Breast epithelium (tissue), 3 donors: ENCODE measurements at regions not wholly inside any gene's neighbourhood (a gene's known extent, or its start where the extent isn't known, plus 50 kb on each side); places are given as distances from the start of the nearest gene placed in this dataset.

Experiments
- CTCF ChIP-seq, 3 donors: fragments of 450-650 bp; IDR thresholded peaks; one replicate each; pipeline ENCODE4 v1.5.1; 2016 to 2017; ENCODE audit warnings: antibody characterized with exemption in 3 of 3, mild to moderate bottlenecking in 3 of 3, moderate library complexity in 3 of 3
- POLR2A ChIP-seq: fragments of 450-650 bp; IDR thresholded peaks from one replicate; pipeline ENCODE4 v1.6.1; 2016; ENCODE audit warnings: antibody characterized with exemption, mild to moderate bottlenecking, moderate library complexity
- POLR2AphosphoS5 ChIP-seq, 3 donors: sonication (generic); formaldehyde crosslinking; IDR thresholded peaks; one replicate each; pipeline ENCODE4 v1.6.1; 2017; ENCODE audit warnings: antibody characterized with exemption in 3 of 3

GRCh38 chr2:16548036-16548435 is 117.6 kb downstream of the CYRIA start:
- no peak for TF ChIP-seq CTCF (IDR thresholded peaks at IDR 0.05)
- TF ChIP-seq POLR2AphosphoS5 (IDR thresholded peaks at IDR 0.05) = no peak
- TF ChIP-seq POLR2A = no peak
